Right forelimb (tissue), 1 donor: ENCODE measurements at regions not wholly inside any gene's neighbourhood (a gene's known extent, or its start where the extent isn't known, plus 50 kb on each side); places are given as distances from the start of the nearest gene placed in this dataset.

Source experiments
- DNase-seq: peaks from one replicate; pipeline ENCODE4 v3.0.0-alpha.2; 2018

- peak; percentile 44 for DNase-seq
Measured at GRCh38 chr2:188720811-188721605, 253.2 kb upstream of the COL3A1 start.

- DNase-seq = no peak
Measured at GRCh38 chr2:188721784-188722183, 252.4 kb upstream of the COL3A1 start.

GRCh38 chr2:188725746-188726360, 248.3 kb upstream of the COL3A1 start:
- DNase-seq = no peak

DNA sequence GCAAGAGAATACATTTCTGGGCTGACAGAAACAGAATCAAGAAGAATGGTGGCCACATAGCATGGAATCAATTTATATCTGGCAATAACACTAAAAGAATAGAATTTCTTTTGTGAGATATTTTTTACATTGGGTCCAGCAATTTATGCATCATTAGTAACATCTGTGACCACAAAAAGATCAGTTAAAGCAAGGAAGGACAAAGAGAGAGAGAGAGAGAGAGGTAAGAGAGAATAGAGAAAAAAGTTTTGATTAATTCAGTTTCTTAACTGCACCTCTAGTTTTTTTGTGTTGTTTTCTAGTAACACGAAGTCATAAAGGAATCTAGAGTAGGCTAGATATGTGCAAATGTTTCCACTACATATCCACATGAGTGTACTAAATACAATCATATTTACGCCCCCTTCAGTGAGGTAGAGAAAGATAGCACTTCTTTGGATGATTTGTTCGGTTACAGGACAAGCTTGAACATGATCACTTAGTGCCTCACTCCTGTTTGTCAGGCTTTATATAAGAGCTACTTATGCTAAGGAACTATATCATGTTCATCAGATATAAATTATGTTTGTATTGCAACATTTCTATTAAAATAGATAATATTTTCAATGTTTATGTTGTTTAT, 247.4 kb upstream of the COL3A1 start:
- DNase-seq = no peak

DNA sequence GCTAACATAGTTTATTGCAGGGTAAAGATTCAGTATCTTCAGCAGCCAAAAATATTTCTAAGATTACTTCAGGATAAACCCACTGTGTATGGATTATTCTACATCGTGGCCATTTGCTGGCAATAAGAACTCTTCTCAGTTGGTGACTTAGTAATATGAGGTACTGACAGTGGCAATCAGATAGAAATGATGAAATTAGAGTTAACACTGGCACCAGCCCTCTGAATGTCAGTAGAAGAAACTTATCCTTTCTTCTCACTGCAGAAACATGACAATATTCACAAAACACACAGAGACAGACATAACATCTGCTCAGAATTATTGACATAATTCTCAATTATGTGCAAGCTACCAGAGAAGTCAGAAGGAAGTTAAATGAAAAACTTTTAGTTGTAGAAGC, 246.3 kb upstream of the COL3A1 start:
- no peak for DNase-seq

DNA sequence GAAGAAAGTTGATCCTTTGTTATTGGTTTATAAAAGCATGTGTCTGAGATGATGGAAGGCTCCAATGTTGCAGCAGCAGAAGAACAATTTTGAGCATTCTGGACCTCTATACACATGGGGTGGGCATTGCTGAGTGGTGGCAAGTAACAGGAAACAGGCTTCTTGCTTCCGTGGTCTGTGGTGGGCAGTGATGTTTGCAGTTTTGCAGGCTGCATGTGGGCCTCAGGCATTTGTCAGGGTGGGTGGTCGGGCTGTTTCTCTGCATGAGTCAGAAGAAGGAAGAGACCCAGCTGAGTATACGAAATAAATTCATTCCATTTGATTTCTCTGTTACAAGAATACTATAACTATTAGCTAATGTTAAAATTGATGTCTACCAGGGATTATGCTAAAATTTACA, 239.5 kb upstream of the COL3A1 start:
- DNase-seq = peak; percentile 47

DNA sequence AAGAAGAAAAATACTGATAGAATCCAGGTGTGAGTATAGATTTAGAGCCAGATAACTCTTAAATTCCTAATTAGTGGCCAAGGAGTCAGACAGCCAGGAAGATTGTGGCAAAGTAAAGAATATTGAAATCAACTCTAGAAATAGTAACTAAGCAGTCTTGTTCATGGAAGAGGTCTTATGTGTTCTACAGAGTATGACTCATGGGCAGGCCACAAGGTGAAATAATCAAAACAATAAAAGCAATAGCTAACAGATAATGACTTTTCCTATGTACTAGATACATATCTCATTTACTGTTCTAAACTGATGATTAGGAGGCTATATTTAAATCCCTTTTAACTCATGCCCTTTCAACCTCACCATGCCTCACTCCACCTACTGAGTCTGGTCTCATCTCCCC, 227.4 kb upstream of the COL3A1 start:
- no peak for DNase-seq

DNA sequence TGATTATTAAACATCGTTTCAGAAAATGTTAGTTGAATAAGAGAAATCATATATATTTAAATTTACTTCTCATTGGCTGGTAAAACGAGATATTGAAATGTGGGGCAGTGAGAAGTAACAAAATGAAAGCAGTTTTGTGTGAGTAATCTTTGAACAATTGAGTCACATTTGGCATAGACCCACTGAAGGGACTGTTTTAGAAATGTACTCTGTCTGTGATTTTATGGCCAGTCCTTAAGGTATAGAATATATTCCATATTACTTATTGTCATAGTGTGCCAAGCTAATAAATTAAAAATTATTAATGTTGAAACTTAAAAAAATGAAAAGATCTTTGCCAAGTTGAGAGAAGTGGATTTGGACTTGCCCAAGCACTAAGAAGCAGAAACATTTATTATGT, 222.4 kb upstream of the COL3A1 start:
- DNase-seq = no peak

DNA sequence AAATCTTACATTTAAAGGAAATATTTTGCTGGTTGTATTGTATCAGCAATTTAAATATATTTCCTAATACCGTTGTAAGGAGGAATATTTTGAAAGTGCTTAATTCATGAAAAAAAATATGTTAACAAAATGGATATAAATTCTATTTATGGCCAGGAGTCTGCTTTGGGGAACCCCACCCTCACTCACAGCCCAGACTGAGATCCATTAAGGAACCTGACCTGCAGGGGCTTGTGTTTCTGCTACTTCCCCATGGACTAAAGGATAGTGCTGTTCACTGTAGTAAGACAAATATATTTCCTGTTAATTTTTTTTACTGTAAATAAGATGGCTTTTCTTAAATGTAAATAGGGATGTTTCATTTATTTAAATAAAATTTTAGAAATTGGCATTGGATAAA, 221.9 kb upstream of the COL3A1 start:
- no peak for DNase-seq

- DNase-seq = no peak
Measured at GRCh38 chr2:188762151-188762550, 212.0 kb upstream of the COL3A1 start.

- no peak for DNase-seq
Measured at GRCh38 chr2:188765522-188766470, 208.4 kb upstream of the COL3A1 start.

GRCh38 chr2:188766471-188766856, 207.7 kb upstream of the COL3A1 start:
- no peak for DNase-seq

DNA sequence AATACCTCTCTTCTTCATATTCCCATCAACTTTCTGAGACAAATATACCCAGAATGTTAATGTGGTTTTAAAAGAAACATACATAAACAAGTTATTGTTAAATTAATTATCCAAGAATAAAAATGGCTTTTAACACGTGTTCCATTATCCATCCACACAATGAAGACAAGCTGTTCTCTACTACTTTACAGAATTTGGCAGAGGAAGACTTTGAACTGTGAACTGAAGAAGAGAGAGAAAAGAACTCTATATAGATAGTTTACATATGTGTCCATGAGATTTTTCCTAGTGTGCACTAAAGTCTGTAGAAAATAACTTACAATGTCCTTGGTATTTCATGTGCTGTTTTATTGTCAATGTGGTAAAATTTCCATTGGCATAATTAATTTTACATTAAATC, 207.0 kb upstream of the COL3A1 start:
- no peak for DNase-seq

DNA sequence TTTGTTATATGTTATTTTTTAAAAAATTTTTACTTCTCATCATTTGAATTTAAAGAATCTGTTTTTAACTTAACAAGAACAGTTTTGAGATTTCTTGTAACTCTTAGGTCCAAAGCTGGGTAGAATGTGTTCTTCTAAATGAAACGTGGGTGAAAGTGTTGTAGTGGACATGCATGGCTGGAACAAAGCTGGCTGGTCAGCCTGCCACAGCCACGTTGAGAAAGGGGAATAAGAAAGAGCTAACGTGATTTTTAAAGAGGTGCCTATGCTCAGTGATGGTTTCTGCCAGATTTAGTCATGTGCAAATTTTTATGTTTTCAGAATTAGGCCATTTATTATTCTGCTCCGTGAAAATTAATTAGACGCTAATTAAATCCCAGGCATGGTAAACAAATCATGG, 203.9 kb upstream of the COL3A1 start:
- no peak for DNase-seq

- no peak for DNase-seq
Measured at GRCh38 chr2:188773075-188773474, 201.1 kb upstream of the COL3A1 start.

GRCh38 chr2:188776634-188777033, 197.5 kb upstream of the COL3A1 start:
- no peak for DNase-seq

DNA sequence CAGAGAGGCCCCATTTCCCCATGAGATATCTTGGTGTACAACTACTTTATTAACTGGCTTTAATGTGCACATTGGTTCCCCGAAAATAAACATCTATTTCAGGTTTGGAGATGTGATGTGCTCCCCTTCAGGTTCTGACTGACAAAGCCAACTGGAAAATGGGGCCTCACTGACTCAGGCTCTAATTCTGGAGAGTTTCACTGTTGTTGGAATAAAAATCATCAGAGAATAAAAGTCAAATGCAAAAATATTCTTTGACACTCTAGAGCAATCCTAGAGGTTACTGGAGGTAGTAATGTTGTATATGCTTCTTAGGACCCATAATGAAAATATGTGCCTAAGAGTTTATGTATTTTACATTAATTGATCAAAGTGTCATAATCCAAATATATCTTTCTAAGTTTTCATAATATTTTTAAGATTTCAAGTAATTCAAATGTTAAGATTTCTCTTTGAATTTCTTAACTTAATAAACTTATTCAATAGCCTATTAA, 189.9 kb upstream of the COL3A1 start:
- no peak for DNase-seq

- DNase-seq = no peak
Measured at GRCh38 chr2:188785061-188785460, 189.1 kb upstream of the COL3A1 start.

GRCh38 chr2:188785490-188785889, 188.7 kb upstream of the COL3A1 start:
- DNase-seq = no peak

DNA sequence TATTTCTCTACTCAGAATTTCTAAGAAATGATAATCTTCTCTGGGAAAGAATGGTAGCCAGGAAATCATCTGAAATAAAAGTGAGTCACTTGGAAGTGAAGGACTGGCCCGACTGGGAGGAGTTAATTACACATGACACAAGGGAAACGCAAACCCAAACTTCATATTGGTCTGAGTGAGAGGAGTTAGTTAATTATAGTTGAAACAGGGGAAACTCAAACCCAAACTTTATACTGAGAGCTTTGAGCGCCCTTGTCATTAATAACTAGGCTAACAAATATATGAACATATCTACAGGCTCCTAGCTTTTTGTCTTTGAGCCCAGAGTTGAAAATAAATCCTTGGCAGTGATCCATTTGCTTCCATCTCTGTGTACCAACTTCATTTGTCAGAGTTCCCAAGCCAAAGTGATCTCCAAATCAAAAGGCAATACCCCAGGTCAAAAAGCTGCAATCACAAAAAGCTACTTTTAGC, 187.8 kb upstream of the COL3A1 start:
- DNase-seq = no peak

DNA sequence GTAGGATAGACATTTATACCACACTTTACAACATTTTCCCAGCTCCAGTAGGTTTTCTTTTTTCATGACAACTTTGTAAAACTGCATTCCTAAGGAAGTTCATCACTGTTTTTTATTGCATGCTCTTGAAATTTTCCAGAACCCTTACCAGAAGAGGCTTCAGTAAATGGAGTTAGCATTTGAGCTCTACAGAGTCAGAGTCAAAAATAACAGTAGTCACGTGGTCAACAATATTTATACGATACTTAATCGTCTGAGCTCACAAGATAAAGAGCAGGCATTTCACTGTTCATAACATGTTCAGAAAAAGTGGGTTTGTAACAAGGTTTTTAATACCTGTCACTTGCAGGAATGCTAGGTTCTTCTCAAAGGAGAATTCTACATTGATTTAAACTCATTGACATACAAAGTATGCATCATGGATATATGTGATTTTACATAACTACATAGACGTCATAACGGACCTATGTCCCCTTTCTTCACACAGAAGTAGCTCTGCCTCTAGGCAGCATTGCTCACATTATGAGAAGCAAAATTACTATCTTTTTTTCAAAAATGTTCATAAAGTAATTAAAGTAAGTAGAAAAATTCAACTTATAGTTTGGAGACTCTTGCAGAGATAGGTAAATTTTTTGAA, 187.0 kb upstream of the COL3A1 start:
- no peak for DNase-seq

DNA sequence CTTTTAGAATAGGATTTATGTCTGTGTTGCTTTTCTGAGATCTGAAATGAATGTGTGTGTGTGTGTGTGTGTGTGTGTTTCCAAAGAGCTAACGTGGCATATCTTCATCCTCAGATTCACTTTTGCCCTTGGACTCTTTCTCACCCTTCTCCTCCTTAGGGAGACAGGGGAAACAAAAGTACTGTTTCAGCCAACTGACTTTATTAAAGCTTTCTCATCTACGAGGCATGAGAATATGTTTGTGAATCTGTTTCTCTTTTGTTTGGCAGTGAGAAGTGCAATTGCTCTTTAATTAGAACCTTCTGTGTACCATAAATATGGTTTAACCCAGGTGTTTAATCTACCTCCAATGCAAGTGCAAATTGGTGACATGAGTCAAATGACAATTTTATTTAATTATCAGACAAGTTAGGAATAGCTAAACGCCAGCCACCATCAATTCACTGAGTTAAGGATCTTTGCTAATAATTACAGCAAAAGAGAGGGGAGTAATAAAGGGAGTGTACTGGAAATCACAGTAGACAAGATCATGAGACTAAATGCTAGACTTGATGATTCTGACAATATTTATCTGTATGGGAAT, 186.4 kb upstream of the COL3A1 start:
- peak; percentile 48 for DNase-seq
